Activated B cell treated with CpG ODN at 0.5 μM for 24 hours (primary cell): ENCODE measurements at regions not wholly inside any gene's neighbourhood (a gene's known extent, or its start where the extent isn't known, plus 50 kb on each side); places are given as distances from the start of the nearest gene placed in this dataset.

Experiments
- ATAC-seq: fragments of 200-7000 bp; cut with Tn5 transposase; one replicate; pipeline ENCODE4 v1.10.0; 2021; ENCODE audit warnings: low read depth, mild to moderate bottlenecking, moderate library complexity
- CTCF ChIA-PET: fragments of 350-600 bp; sonication (Branson Sonifier 250); formaldehyde crosslinking; loops from one replicate; lab custom pipeline; 2021; ENCODE audit warnings: antibody characterized with exemption; lab: Charles Lee
- POLR2A ChIA-PET: fragments of 350-600 bp; sonication (Branson Sonifier 250); formaldehyde crosslinking; loops from one replicate; lab custom pipeline; 2021; ENCODE audit warnings: antibody characterized with exemption; lab: Charles Lee
- DNase-seq: peaks from one replicate; pipeline ENCODE4 v3.0.0; 2022
- H3K27ac Mint-ChIP-seq: one replicate; pipeline ENCODE4 v1.8.0; 2020; ENCODE audit warnings: mixed read lengths
- H3K27me3 Mint-ChIP-seq: one replicate; pipeline ENCODE4 v1.8.0; 2021; ENCODE audit warnings: mixed read lengths
- H3K36me3 Mint-ChIP-seq: one replicate; pipeline ENCODE4 v1.8.0; 2021; ENCODE audit warnings: low read depth, mixed read lengths
- H3K4me1 Mint-ChIP-seq: one replicate; pipeline ENCODE4 v1.8.0; 2021; ENCODE audit warnings: mixed read lengths
- H3K4me3 Mint-ChIP-seq: one replicate; pipeline ENCODE4 v1.8.0; 2020; ENCODE audit warnings: mild to moderate bottlenecking, mixed read lengths
- H3K9me3 Mint-ChIP-seq: one replicate; pipeline ENCODE4 v1.8.0; 2020; ENCODE audit warnings: mixed read lengths
- intact Hi-C: fragments of 100-400 bp; cut with micrococcal nuclease; formaldehyde crosslinking; loops from one replicate; pipeline ENCODE4 v1.15.1; 2024
- TF ChIP-seq, protein P1 (sequence below): fragments of 200-600 bp; IDR thresholded peaks from one replicate; pipeline ENCODE4 v1.8.0; 2022; ENCODE audit warnings: antibody characterized with exemption, mild to moderate bottlenecking

DNA sequence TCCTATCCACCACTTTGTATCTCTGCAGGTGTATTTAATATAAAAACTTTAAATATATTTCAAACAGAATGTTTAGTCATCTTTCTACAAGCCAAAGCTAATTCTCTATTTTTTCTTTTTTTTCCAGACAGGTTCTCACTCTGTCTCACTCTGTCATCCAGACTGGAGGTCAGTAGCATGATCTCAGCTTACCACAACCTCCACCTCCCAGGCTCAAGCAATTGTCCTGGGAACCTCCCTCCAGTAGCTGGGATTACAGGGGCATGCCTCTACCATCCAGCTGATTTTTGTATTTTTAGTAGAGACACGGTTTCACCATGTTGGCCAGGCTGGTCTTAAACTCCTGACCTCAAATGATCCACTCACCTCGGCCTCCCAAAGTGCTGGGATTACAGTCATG is 202.6 kb downstream of the VGLL3 start:
- Mint-ChIP-seq H3K9me3 (peaks cover 2% of the 10 kb centered on the region), H3K4me3 (no peak overlapping the region), H3K4me1 (no peaks in the 10 kb centered on the region), H3K27me3 (no peaks in the 10 kb centered on the region), H3K27ac (no peak overlapping the region), H3K36me3 (no peaks in the 10 kb centered on the region)
- DNase-seq: no peak
- TF ChIP-seq, protein P1, sequence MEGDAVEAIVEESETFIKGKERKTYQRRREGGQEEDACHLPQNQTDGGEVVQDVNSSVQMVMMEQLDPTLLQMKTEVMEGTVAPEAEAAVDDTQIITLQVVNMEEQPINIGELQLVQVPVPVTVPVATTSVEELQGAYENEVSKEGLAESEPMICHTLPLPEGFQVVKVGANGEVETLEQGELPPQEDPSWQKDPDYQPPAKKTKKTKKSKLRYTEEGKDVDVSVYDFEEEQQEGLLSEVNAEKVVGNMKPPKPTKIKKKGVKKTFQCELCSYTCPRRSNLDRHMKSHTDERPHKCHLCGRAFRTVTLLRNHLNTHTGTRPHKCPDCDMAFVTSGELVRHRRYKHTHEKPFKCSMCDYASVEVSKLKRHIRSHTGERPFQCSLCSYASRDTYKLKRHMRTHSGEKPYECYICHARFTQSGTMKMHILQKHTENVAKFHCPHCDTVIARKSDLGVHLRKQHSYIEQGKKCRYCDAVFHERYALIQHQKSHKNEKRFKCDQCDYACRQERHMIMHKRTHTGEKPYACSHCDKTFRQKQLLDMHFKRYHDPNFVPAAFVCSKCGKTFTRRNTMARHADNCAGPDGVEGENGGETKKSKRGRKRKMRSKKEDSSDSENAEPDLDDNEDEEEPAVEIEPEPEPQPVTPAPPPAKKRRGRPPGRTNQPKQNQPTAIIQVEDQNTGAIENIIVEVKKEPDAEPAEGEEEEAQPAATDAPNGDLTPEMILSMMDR: no peak
- ATAC-seq: no peak
- POLR2A ChIA-PET: no interaction called here
- CTCF ChIA-PET: no interaction called here
- intact Hi-C loops: no loop called here

DNA sequence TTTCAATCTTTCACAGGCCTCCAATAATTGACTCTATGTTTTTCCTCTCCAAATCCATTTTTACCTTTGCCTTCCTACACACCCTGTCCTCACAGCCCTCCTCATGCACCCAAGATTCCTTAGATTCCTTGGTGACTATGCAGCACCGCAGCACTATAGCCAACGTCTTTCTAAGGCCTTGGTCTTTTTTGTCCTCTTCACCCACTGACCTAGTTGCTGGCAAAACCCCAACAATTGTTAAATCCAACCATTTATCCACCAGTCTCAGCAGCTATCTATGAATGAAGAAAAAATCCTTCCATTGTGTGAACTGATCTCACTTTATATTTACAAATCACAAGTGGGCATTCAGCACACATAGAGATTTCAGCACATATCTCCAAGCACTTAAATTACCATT is 203.9 kb downstream of the VGLL3 start:
- H3K27ac Mint-ChIP-seq: no peak overlapping the region

DNA sequence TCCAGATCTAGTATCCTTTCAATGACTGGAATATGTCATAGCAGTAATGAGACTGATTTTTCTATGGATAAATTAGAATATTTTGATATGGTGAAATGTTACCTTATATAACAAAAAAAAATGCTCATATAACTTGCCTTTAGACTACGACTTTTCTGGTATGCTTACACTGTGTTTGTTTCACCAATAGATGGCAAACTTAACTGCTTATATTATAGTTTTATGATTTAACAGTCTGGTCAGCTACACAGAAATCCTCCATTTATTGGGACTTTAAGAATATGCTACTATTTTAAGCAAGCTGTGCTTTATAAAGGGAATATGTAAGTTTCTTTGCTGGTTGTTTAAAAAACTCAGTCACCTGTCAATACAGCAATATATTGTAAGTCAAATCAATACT is 205.6 kb downstream of the VGLL3 start:
- intact Hi-C loops: no loop called here
- POLR2A ChIA-PET: no interaction called here

More for the DNA sequence above, 203.9 kb downstream of the VGLL3 start:
- no peak for DNase-seq
- H3K27me3 Mint-ChIP-seq: no peaks in the 10 kb centered on the region
- ChIA-PET CTCF (no interaction called here), POLR2A (no interaction called here)
- peaks cover 2% of the 10 kb centered on the region for H3K9me3 Mint-ChIP-seq
- ATAC-seq: no peak
- no peaks in the 10 kb centered on the region for H3K4me1 Mint-ChIP-seq
- no peak overlapping the region for H3K4me3 Mint-ChIP-seq
- intact Hi-C loops: no loop called here
- TF ChIP-seq, protein P1: no peak
- no peaks in the 10 kb centered on the region for H3K36me3 Mint-ChIP-seq

DNA sequence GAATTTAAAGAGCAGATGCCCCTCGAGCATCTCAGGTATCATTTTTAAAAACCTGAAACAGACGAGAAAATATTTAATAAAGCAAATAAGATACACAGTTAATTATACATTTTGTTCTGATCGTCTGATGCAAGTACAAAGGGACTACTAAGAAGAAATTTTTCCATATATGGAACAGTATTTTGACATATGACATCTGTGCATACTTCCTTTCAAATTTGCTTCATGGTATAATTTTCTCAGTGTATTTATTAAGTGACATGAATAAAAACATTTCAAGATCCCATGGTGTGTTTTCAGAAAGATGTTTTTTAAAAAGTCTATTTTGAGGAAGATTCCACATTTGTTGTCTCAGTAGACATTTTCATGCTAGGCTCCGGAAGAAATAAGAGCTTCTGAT is 208.1 kb downstream of the VGLL3 start:
- Mint-ChIP-seq H3K4me3 (no peak overlapping the region), H3K27me3 (no peaks in the 10 kb centered on the region), H3K27ac (no peak overlapping the region), H3K9me3 (no peaks in the 10 kb centered on the region), H3K36me3 (no peaks in the 10 kb centered on the region), H3K4me1 (no peaks in the 10 kb centered on the region)
- ChIA-PET CTCF (no interaction called here), POLR2A (no interaction called here)
- no peak for DNase-seq
- intact Hi-C loops: no loop called here
- no peak for ATAC-seq
- TF ChIP-seq, protein P1: no peak

More for the DNA sequence above, 205.6 kb downstream of the VGLL3 start:
- no peaks in the 10 kb centered on the region for H3K4me1 Mint-ChIP-seq
- TF ChIP-seq, protein P1: no peak
- H3K36me3 Mint-ChIP-seq: no peaks in the 10 kb centered on the region
- DNase-seq: no peak
- no peak for ATAC-seq
- CTCF ChIA-PET: no interaction called here
- H3K27ac Mint-ChIP-seq: no peak overlapping the region
- no peak overlapping the region for H3K4me3 Mint-ChIP-seq
- H3K9me3 Mint-ChIP-seq: peaks cover 2% of the 10 kb centered on the region
- H3K27me3 Mint-ChIP-seq: no peaks in the 10 kb centered on the region

DNA sequence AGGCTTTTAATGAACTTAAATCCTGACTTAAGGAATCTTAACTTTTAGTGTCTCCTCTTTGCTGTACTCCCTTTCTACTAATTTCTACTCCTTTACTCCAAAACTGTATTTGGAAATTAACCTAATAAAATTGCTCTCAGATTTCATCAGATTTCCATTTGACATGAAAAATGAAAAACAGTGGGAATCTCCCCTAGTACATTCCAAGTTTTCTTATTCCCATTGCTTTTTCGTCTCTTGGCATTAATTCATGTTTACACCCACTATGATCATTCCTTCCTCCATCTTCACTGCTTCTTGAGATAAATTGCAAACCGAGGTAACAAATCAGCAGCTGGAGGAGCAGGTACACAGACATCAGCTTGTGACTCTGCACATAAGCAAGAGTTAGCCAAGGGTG is 208.7 kb downstream of the VGLL3 start:
- Mint-ChIP-seq H3K4me1 (no peaks in the 10 kb centered on the region), H3K36me3 (no peaks in the 10 kb centered on the region), H3K9me3 (no peaks in the 10 kb centered on the region), H3K4me3 (no peak overlapping the region), H3K27ac (no peak overlapping the region), H3K27me3 (no peaks in the 10 kb centered on the region)
- ATAC-seq (no peak), DNase-seq (no peak)
- TF ChIP-seq, protein P1: no peak
- POLR2A ChIA-PET: no interaction called here
- CTCF ChIA-PET: no interaction called here
- intact Hi-C loops: no loop called here
